H1 (cell line): ENCODE measurements at regions not wholly inside any gene's neighbourhood (a gene's known extent, or its start where the extent isn't known, plus 50 kb on each side); places are given as distances from the start of the nearest gene placed in this dataset.

ENCODE experiments used
- CTBP2 ChIP-seq: IDR thresholded peaks from 2 replicates; pipeline ENCODE4 v1.7.0; 2011; ENCODE audit warnings: borderline replicate concordance, mild to moderate bottlenecking, moderate library complexity, mixed read lengths, low read length; ENCODE audit not compliant: insufficient read depth, insufficient read length
- SIX5 ChIP-seq: IDR thresholded peaks from 2 replicates; pipeline ENCODE4 v1.6.1; 2011; ENCODE audit warnings: mild to moderate bottlenecking, low read depth, low read length

GRCh38 chr1:50266509-50266908 is 156.7 kb downstream of the DMRTA2 start (continued):
- TF ChIP-seq CTBP2: no peak
- TF ChIP-seq SIX5: no peak
